DOHH2 (cell line): ENCODE measurements at regions not wholly inside any gene's neighbourhood (a gene's known extent, or its start where the extent isn't known, plus 50 kb on each side); places are given as distances from the start of the nearest gene placed in this dataset.

Experiments used
- H3F3A ChIP-seq: fragments of 200-600 bp; sonication (generic), shearing (Covaris generic); 2 replicates; pipeline ENCODE4 v1.6.0; 2016; ENCODE audit warnings: antibody characterized with exemption, mild to moderate bottlenecking; ENCODE audit not compliant: control insufficient read depth, insufficient read depth
- H3K27ac ChIP-seq: fragments of 200-600 bp; sonication (generic); 2 replicates; pipeline ENCODE4 v1.5.1; 2014; ENCODE audit warnings: low read depth, mild to moderate bottlenecking, low read length, moderate library complexity
- H3K27me3 ChIP-seq: fragments of 200-600 bp; sonication (generic); 2 replicates; pipeline ENCODE4 v1.6.1; 2014; ENCODE audit warnings: mild to moderate bottlenecking, low read length, mixed read lengths; ENCODE audit not compliant: control insufficient read depth
- H3K36me3 ChIP-seq: fragments of 200-600 bp; sonication (generic); 2 replicates; pipeline ENCODE4 v1.6.1; 2014; ENCODE audit warnings: mild to moderate bottlenecking, low read length, moderate library complexity, mixed read lengths; ENCODE audit not compliant: control insufficient read depth
- H3K4me1 ChIP-seq: fragments of 200-600 bp; sonication (generic); 2 replicates; pipeline ENCODE4 v1.6.1; 2014; ENCODE audit warnings: mild to moderate bottlenecking, low read length, mixed read lengths; ENCODE audit not compliant: control insufficient read depth
- H3K4me2 ChIP-seq: fragments of 200-600 bp; sonication (generic); 2 replicates; pipeline ENCODE4 v1.6.0; 2014; ENCODE audit warnings: mild to moderate bottlenecking, low read length, moderate library complexity
- H3K4me3 ChIP-seq: fragments of 200-600 bp; sonication (generic); 2 replicates; pipeline ENCODE4 v1.5.1; 2014; ENCODE audit warnings: mild to moderate bottlenecking, low read length, mixed read lengths
- H3K79me2 ChIP-seq: fragments of 200-600 bp; sonication (generic); 2 replicates; pipeline ENCODE4 v1.6.1; 2014; ENCODE audit warnings: mild to moderate bottlenecking, low read length, mixed read lengths; ENCODE audit not compliant: control insufficient read depth
- H3K9me2 ChIP-seq: fragments of 200-600 bp; sonication (generic); replicated peaks from 2 replicates; pipeline ENCODE4 v1.6.1; 2014; ENCODE audit warnings: mild to moderate bottlenecking, low read length, mixed read lengths; ENCODE audit not compliant: control insufficient read depth
- H3K9me3 ChIP-seq: fragments of 200-600 bp; sonication (generic); 2 replicates; pipeline ENCODE4 v1.6.1; 2014; ENCODE audit warnings: antibody characterized with exemption, low read length, mixed read lengths; ENCODE audit not compliant: control insufficient read depth, insufficient read depth
- H4K20me1 ChIP-seq: fragments of 200-600 bp; sonication (generic); 2 replicates; pipeline ENCODE4 v1.6.0; 2014; ENCODE audit warnings: low read depth, mild to moderate bottlenecking, antibody characterized with exemption, low read length, moderate library complexity; ENCODE audit not compliant: control insufficient read depth, insufficient read depth
- CTCF ChIP-seq: fragments of 200-600 bp; sonication (generic); IDR thresholded peaks from one replicate; pipeline ENCODE4 v1.5.1; 2014; ENCODE audit warnings: antibody characterized with exemption, mild to moderate bottlenecking, low read depth, low read length; ENCODE audit not compliant: poor library complexity, severe bottlenecking
- EZH2phosphoT487 ChIP-seq: fragments of 200-600 bp; sonication (generic); IDR thresholded peaks from 2 replicates; pipeline ENCODE4 v1.6.1; 2017; ENCODE audit warnings: borderline replicate concordance, mild to moderate bottlenecking, antibody characterized with exemption, low read length, moderate library complexity, mixed read lengths

GRCh38 chrX:113726466-113726865, 857.4 kb upstream of the HTR2C start:
- Histone ChIP-seq H3K4me2 (no peak overlapping the region), H3K27ac (no peak overlapping the region), H3K79me2 (no peaks in the 10 kb centered on the region), H3K4me1 (no peaks in the 10 kb centered on the region), H4K20me1 (no peaks in the 10 kb centered on the region), H3K4me3 (no peak overlapping the region), H3K9me3 (no peaks in the 10 kb centered on the region), H3K36me3 (no peaks in the 10 kb centered on the region), H3K27me3 (no peaks in the 10 kb centered on the region), H3K9me2 (no peaks in the 10 kb centered on the region), H3F3A (no peaks in the 10 kb centered on the region)
- TF ChIP-seq CTCF = no peak
- no peak for TF ChIP-seq EZH2phosphoT487

- H3K27me3 ChIP-seq = no peaks in the 10 kb centered on the region
- no peak overlapping the region for H3K4me2 ChIP-seq
- H3K36me3 ChIP-seq = no peaks in the 10 kb centered on the region
Measured at GRCh38 chrX:113726009-113726408, 857.9 kb upstream of the HTR2C start.

GRCh38 chrX:113699939-113700338, 859.3 kb upstream of the AMOT start:
- Histone ChIP-seq H3K79me2 (no peaks in the 10 kb centered on the region), H3K4me1 (no peaks in the 10 kb centered on the region), H3K4me2 (no peak overlapping the region), H4K20me1 (no peaks in the 10 kb centered on the region), H3K9me3 (no peaks in the 10 kb centered on the region), H3K9me2 (no peaks in the 10 kb centered on the region), H3K27ac (no peak overlapping the region), H3K36me3 (no peaks in the 10 kb centered on the region), H3K4me3 (no peak overlapping the region), H3K27me3 (no peaks in the 10 kb centered on the region), H3F3A (no peaks in the 10 kb centered on the region)
- no peak for TF ChIP-seq CTCF
- no peak for TF ChIP-seq EZH2phosphoT487

More at GRCh38 chrX:113726009-113726408, 857.9 kb upstream of the HTR2C start:
- Histone ChIP-seq H3K9me2 (no peaks in the 10 kb centered on the region), H3K4me1 (no peaks in the 10 kb centered on the region), H3K4me3 (no peak overlapping the region), H3K79me2 (no peaks in the 10 kb centered on the region), H4K20me1 (no peaks in the 10 kb centered on the region), H3K27ac (no peak overlapping the region), H3K9me3 (no peaks in the 10 kb centered on the region), H3F3A (no peaks in the 10 kb centered on the region)
- no peak for TF ChIP-seq CTCF
- no peak for TF ChIP-seq EZH2phosphoT487

- Histone ChIP-seq H3K4me2 (no peak overlapping the region), H3K4me1 (no peaks in the 10 kb centered on the region), H3K36me3 (no peaks in the 10 kb centered on the region), H3K4me3 (no peak overlapping the region), H3F3A (no peaks in the 10 kb centered on the region), H3K79me2 (no peaks in the 10 kb centered on the region), H4K20me1 (no peaks in the 10 kb centered on the region), H3K9me3 (no peaks in the 10 kb centered on the region), H3K9me2 (no peaks in the 10 kb centered on the region), H3K27me3 (no peaks in the 10 kb centered on the region), H3K27ac (no peak overlapping the region)
- TF ChIP-seq EZH2phosphoT487 = no peak
- TF ChIP-seq CTCF = no peak
Measured at GRCh38 chrX:113675278-113675677, 834.6 kb upstream of the AMOT start.
